ENCODE measurements at regions not wholly inside any gene's neighbourhood (a gene's known extent, or its start where the extent isn't known, plus 50 kb on each side); places are given as distances from the start of the nearest gene placed in this dataset.

GRCh38 chr2:14760169-14760568, 127.7 kb downstream of the LRATD1 start:
- no peak overlapping the region for H3K27ac ChIP-seq (ENCODE audit: low read depth, low read length)
- H4K20me1 ChIP-seq (replicated peaks in 1 of 2; ENCODE audit: control insufficient read depth in 1 of 2, insufficient read depth in 2 of 2, low read length in 2 of 2): no peaks in the 10 kb centered on the region
- H3K23me2 ChIP-seq (ENCODE audit: low read depth, low read length): no peaks in the 10 kb centered on the region
- POLR2A ChIA-PET (ENCODE audit: partially characterized antibody): no interaction called here
- H4K8ac ChIP-seq (ENCODE audit: extremely low read depth, insufficient read depth, low read length): no peak overlapping the region
- no peaks in the 10 kb centered on the region for H3K27me3 ChIP-seq (replicated peaks in 1 of 4; ENCODE audit: control insufficient read depth in 3 of 4, extremely low read depth in 1 of 4, insufficient read depth in 3 of 4, low read length in 3 of 4)
- no peak overlapping the region for H3K18ac ChIP-seq (ENCODE audit: extremely low read depth, low read length)
- no peaks in the 10 kb centered on the region for H3K36me3 ChIP-seq (ENCODE audit: control insufficient read depth in 2 of 4, insufficient read depth in 4 of 4, low read length in 3 of 4)
- H2BK15ac ChIP-seq (ENCODE audit: low read length): no peak overlapping the region
- no peak overlapping the region for H3K56ac ChIP-seq (replicated peaks; ENCODE audit: insufficient read length, low read depth, low read length)
- FAIRE-seq: no peak
- H3K4me2 ChIP-seq (ENCODE audit: insufficient read depth in 1 of 2, low read depth in 2 of 2, low read length in 2 of 2): no peak overlapping the region
- H2BK5ac ChIP-seq (ENCODE audit: low read depth, low read length): no peak overlapping the region
- no peaks in the 10 kb centered on the region for H3K79me2 ChIP-seq (ENCODE audit: control insufficient read depth in 1 of 2, insufficient read depth in 2 of 2, low read length in 2 of 2)
- no peaks in the 10 kb centered on the region for H3K79me1 ChIP-seq (ENCODE audit: low read depth, low read length)
- H2AFZ ChIP-seq (ENCODE audit: low read length): no peak overlapping the region
- H3K14ac ChIP-seq (ENCODE audit: insufficient read length): no peak overlapping the region
- H2AK5ac ChIP-seq (ENCODE audit: low read depth, low read length): no peak overlapping the region
- no peak for DNase-seq (ENCODE audit: low read depth in 1 of 2, low spot score in 2 of 2)
- no peak overlapping the region for H3K4me3 ChIP-seq (ENCODE audit: extremely low read depth in 1 of 4, insufficient read depth in 2 of 4, low read depth in 3 of 4, low read length in 4 of 4)
- 90% methylated on average over 9 of the region's 9 CpGs; no CpG with 5 or more reads in 1 of the 2 experiments for WGBS, 2 experiments (ENCODE audit: extremely low coverage in 1 of 2, insufficient coverage in 1 of 2, insufficient read length in 1 of 2, insufficient replicate concordance in 2 of 2, low coverage in 1 of 2, low lambda C conversion rate in 2 of 2, missing lambda C conversion rate in 1 of 2)
- CTCF ChIA-PET (ENCODE audit: partially characterized antibody): interaction anchor here (0.5 kb wide), 1 partner anchor 727 kb away, joined by 3 read pairs; no protein-coding TSS in a partner anchor
- no peak overlapping the region for H4K5ac ChIP-seq (ENCODE audit: insufficient read length, low read depth, low read length)
- H3K9ac ChIP-seq (replicated peaks in 1 of 4; ENCODE audit: extremely low read depth in 1 of 4, low read depth in 3 of 4, low read length in 3 of 4): no peak overlapping the region
- H3K4me1 ChIP-seq (replicated peaks in 1 of 4; ENCODE audit: control insufficient read depth in 3 of 4, insufficient read depth in 4 of 4, low read length in 3 of 4): no peaks in the 10 kb centered on the region
- no peaks in the 10 kb centered on the region for H3K9me3 ChIP-seq (ENCODE audit: insufficient read depth in 2 of 2, low read depth in 1 of 2, low read length in 1 of 2)
- no peak overlapping the region for H4K91ac ChIP-seq (replicated peaks; ENCODE audit: insufficient read length, low read length)
- H2BK120ac ChIP-seq (replicated peaks; ENCODE audit: low read depth, low read length): no peak overlapping the region
- no peak overlapping the region for H3K23ac ChIP-seq (ENCODE audit: insufficient read length)
- H2BK12ac ChIP-seq (ENCODE audit: low read depth, low read length): no peak overlapping the region
- H3K4ac ChIP-seq (replicated peaks; ENCODE audit: insufficient read length, low read depth, low read length): no peak overlapping the region
- no peak overlapping the region for H2BK20ac ChIP-seq (ENCODE audit: low read length)
- no peak for TF ChIP-seq BRCA1 (IDR thresholded peaks at IDR 0.05; ENCODE audit: low read depth, low read length)
- TF ChIP-seq KDM1A (IDR thresholded peaks at IDR 0.05; ENCODE audit: borderline replicate concordance, low read length): no peak
- TF ChIP-seq KDM5A (IDR thresholded peaks at IDR 0.05; ENCODE audit: low read length): no peak
- no peak for TF ChIP-seq ATF3 (IDR thresholded peaks at IDR 0.05; ENCODE audit: insufficient read depth, low read depth, low read length)
- TF ChIP-seq TAF1 (IDR thresholded peaks at IDR 0.05; ENCODE audit: low read depth, low read length): no peak
- TF ChIP-seq CEBPB (IDR thresholded peaks at IDR 0.05; ENCODE audit: low read depth, low read length): no peak
- no peak for TF ChIP-seq CTBP2 (IDR thresholded peaks at IDR 0.05; ENCODE audit: borderline replicate concordance, insufficient read depth, insufficient read length, low read length)
